ENCODE measurements at regions not wholly inside any gene's neighbourhood (a gene's known extent, or its start where the extent isn't known, plus 50 kb on each side); places are given as distances from the start of the nearest gene placed in this dataset.

DNA sequence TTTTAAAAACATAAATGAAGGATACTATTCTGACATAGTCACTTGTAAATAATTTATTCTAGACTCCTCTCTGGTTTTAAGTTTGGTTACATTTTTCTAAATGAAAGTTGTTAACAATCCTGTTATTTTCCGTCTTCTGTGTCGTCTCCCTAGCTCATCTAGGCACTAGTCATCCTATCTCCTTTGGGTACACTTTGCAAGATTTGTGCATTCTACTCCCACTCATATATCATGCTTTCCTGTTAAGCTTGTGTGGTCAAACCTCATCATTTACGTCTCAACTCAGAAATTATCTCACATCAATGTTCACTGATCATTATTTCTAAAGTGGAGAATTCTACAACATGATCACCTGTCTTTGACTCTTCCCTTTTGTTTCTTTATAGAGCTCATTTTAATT, 658.7 kb downstream of the TLL1 start:
- H3K36me3 ChIP-seq (ENCODE audit: control insufficient read depth, insufficient read depth, low read length), result no peaks in the 10 kb centered on the region
- H3K27ac ChIP-seq (ENCODE audit: low read depth, low read length), result no peak overlapping the region
- H3K4me3 ChIP-seq (ENCODE audit: low read depth, low read length), result no peak overlapping the region
- H3K4me1 ChIP-seq (ENCODE audit: control insufficient read depth, insufficient read depth, low read length), result peaks cover 9% of the 10 kb centered on the region
- 0 out of 2 replicates have a peak, but pooled peaks cover 5% of the 10 kb centered on the region for H3K9me3 ChIP-seq (ENCODE audit: control insufficient read depth, insufficient read depth, low read depth, low read length)
- no peak overlapping the region for H3K9ac ChIP-seq (ENCODE audit: low read length)
- H3K27me3 ChIP-seq (ENCODE audit: control insufficient read depth, insufficient read depth, low read length), result no peaks in the 10 kb centered on the region

DNA sequence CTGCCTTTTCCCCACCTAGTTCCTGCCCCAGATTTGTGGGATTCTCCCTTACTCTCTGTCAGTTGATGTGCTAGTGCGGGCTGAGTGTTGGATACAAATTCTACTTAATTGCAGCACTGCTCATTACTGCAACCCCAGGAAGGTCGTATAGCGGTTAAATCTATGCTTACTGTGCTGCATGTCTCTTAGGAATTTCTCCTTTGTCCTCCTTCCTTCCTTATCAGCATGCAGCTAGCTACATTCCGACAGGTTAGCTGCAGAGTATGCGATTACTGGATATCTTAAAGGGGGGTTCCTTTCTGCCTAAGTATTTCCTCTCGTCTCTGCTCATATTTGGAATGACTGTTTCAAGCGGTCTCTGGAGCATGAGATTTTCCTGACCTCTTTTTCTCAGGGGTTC, 662.8 kb downstream of the TLL1 start:
- Histone ChIP-seq H3K27me3 (ENCODE audit: control insufficient read depth, insufficient read depth, low read length) (no peaks in the 10 kb centered on the region), H3K36me3 (ENCODE audit: control insufficient read depth, insufficient read depth, low read length) (no peaks in the 10 kb centered on the region), H3K9me3 (ENCODE audit: control insufficient read depth, insufficient read depth, low read depth, low read length) (0 out of 2 replicates have a peak, but pooled peaks cover 5% of the 10 kb centered on the region)

DNA sequence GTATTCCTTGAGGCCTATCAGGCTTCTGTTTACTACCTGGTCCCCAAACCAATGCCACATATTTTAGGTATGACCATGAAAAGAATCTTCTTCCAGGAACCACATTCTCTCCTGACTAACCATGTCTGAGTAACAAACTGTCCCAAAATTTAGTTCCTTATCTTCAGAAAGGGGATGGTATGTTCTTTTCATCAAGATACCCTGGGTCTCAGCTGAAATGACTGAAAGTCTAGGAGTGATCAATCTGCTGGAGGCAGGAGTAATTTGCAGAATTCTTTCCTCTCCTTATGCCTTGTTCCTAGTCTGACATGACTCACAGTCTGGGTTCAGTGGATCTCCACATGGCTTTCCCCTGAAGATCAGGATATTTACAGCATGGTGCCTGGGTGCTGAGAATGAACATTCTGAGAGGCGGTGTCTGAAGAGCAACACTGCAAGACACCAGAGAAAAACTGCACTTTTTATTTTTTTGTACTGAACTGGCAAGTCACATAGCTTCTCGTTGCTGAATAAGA, 665.5 kb downstream of the TLL1 start:
- Histone ChIP-seq H3K27ac (ENCODE audit: low read depth, low read length) (no peak overlapping the region), H3K9ac (ENCODE audit: low read length) (no peak overlapping the region), H3K4me1 (ENCODE audit: control insufficient read depth, insufficient read depth, low read length) (no peaks in the 10 kb centered on the region), H3K9me3 (ENCODE audit: control insufficient read depth, insufficient read depth, low read depth, low read length) (0 out of 2 replicates have a peak, but pooled peaks cover 5% of the 10 kb centered on the region), H3K36me3 (ENCODE audit: control insufficient read depth, insufficient read depth, low read length) (no peaks in the 10 kb centered on the region), H3K4me3 (ENCODE audit: low read depth, low read length) (no peak overlapping the region), H3K27me3 (ENCODE audit: control insufficient read depth, insufficient read depth, low read length) (no peaks in the 10 kb centered on the region)

More for the DNA sequence above, 662.8 kb downstream of the TLL1 start:
- H3K4me1 ChIP-seq (ENCODE audit: control insufficient read depth, insufficient read depth, low read length), result no peaks in the 10 kb centered on the region
- H3K9ac ChIP-seq (ENCODE audit: low read length), result no peak overlapping the region
- H3K27ac ChIP-seq (ENCODE audit: low read depth, low read length), result no peak overlapping the region
- H3K4me3 ChIP-seq (ENCODE audit: low read depth, low read length), result no peak overlapping the region

DNA sequence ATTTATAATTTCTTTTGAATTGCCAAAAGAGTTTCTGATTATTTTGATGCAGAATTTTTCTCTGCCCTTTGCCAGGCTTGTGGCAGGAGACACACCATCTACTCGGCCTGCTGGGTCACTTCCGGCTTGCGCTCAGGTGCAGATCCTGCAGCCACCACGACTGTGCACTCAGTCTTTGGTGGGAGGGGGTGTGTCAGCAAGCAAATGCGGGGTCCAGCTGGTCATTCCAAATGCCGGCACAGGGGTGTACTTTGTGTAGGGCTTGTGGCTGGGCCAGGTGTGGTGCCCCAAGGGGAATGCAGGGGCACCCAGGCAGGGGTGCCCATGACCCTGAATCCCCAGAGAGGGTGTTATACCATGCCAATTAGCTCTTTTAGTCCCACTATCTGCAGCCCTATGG, 673.0 kb downstream of the TLL1 start:
- Histone ChIP-seq H3K4me3 (ENCODE audit: low read depth, low read length) (no peak overlapping the region), H3K36me3 (ENCODE audit: control insufficient read depth, insufficient read depth, low read length) (no peaks in the 10 kb centered on the region), H3K4me1 (ENCODE audit: control insufficient read depth, insufficient read depth, low read length) (no peaks in the 10 kb centered on the region), H3K9ac (ENCODE audit: low read length) (no peak overlapping the region), H3K27me3 (ENCODE audit: control insufficient read depth, insufficient read depth, low read length) (no peaks in the 10 kb centered on the region), H3K9me3 (ENCODE audit: control insufficient read depth, insufficient read depth, low read depth, low read length) (no peaks in the 10 kb centered on the region), H3K27ac (ENCODE audit: low read depth, low read length) (no peak overlapping the region)

DNA sequence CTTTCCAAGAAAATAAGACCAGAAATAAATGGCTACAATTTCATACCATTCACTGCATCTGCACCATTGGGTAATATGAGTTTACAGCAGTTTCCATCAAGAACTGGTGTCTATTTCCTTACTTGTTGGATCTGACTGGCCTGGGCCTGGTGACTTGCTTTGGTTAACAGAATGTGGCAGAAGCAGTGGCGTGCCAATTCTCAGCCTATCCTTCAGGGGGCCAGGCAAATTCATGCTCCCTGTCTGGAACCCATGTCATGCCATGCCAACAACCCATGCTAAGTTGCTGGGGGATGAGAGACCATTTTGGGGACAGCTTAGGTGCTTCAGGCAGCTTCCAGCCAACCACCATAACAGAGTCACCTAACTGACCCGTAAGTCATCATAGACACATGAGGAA, 656.7 kb downstream of the SPOCK3 start:
- no peaks in the 10 kb centered on the region for H3K27me3 ChIP-seq (ENCODE audit: control insufficient read depth, insufficient read depth, low read length)
- no peaks in the 10 kb centered on the region for H3K4me1 ChIP-seq (ENCODE audit: control insufficient read depth, insufficient read depth, low read length)
- no peak overlapping the region for H3K27ac ChIP-seq (ENCODE audit: low read depth, low read length)
- H3K9ac ChIP-seq (ENCODE audit: low read length), result no peak overlapping the region
- H3K9me3 ChIP-seq (ENCODE audit: control insufficient read depth, insufficient read depth, low read depth, low read length), result 0 out of 2 replicates have a peak, but pooled peaks cover 3% of the 10 kb centered on the region
- H3K36me3 ChIP-seq (ENCODE audit: control insufficient read depth, insufficient read depth, low read length), result no peaks in the 10 kb centered on the region
- H3K4me3 ChIP-seq (ENCODE audit: low read depth, low read length), result no peak overlapping the region

DNA sequence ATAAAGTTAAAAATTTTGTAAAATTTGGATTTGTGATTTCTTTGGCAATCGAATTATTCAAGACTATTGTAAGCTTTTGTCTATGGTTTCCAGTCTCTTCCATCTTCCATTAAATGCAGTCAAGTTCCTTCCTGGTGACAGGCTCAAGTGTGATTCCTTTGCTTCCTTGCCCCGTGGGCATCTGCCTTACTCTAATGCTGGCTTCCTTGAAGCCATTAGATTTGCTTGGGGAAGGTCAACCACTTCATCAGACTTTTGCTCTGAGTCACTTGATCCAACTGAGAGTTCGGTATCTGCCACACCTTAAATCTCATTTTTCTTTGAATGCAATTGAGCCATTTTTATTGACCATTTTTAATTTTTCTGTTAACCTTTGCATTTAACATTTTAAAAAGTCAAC, 648.8 kb downstream of the SPOCK3 start:
- Histone ChIP-seq H3K4me1 (ENCODE audit: control insufficient read depth, insufficient read depth, low read length) (no peaks in the 10 kb centered on the region), H3K4me3 (ENCODE audit: low read depth, low read length) (no peak overlapping the region), H3K36me3 (ENCODE audit: control insufficient read depth, insufficient read depth, low read length) (no peaks in the 10 kb centered on the region)

DNA sequence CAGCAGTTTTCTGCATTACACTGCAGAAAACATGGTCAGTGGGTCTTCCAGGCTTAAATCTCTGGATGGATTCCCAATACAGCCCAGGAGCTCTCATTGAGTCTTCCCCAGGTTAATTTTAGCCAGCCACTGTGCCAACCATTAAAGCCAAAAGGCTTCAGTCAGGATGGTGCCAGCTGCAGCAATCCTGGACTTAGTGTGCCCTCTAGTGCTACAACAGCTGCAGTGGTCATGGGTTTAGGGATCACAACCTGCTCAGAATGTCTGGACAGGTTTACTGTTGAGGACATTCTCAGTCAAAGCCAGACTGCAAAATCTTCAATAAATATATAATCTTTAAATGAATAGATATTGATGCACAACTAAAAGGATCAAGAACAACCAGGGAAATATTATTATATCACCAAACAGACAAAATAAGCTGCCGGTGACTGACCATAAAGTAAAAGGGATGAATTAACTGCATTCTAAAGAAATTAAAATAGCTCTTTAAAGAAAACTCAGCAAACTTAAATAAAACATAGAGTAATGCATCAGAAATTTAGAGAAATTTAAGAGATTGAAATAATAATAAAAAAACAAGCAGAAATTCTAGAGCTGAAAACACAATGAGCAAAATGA, 639.9 kb downstream of the SPOCK3 start:
- no peak overlapping the region for H3K27ac ChIP-seq (ENCODE audit: low read depth, low read length)
- H3K36me3 ChIP-seq (ENCODE audit: control insufficient read depth, insufficient read depth, low read length), result no peaks in the 10 kb centered on the region
- no peaks in the 10 kb centered on the region for H3K4me1 ChIP-seq (ENCODE audit: control insufficient read depth, insufficient read depth, low read length)
- H3K4me3 ChIP-seq (ENCODE audit: low read depth, low read length), result no peak overlapping the region
- H3K9ac ChIP-seq (ENCODE audit: low read length), result no peak overlapping the region
- no peaks in the 10 kb centered on the region for H3K9me3 ChIP-seq (ENCODE audit: control insufficient read depth, insufficient read depth, low read depth, low read length)
- H3K27me3 ChIP-seq (ENCODE audit: control insufficient read depth, insufficient read depth, low read length), result no peaks in the 10 kb centered on the region

More for the DNA sequence above, 648.8 kb downstream of the SPOCK3 start:
- Histone ChIP-seq H3K27me3 (ENCODE audit: control insufficient read depth, insufficient read depth, low read length) (no peaks in the 10 kb centered on the region), H3K27ac (ENCODE audit: low read depth, low read length) (no peak overlapping the region), H3K9me3 (ENCODE audit: control insufficient read depth, insufficient read depth, low read depth, low read length) (no peaks in the 10 kb centered on the region), H3K9ac (ENCODE audit: low read length) (no peak overlapping the region)

DNA sequence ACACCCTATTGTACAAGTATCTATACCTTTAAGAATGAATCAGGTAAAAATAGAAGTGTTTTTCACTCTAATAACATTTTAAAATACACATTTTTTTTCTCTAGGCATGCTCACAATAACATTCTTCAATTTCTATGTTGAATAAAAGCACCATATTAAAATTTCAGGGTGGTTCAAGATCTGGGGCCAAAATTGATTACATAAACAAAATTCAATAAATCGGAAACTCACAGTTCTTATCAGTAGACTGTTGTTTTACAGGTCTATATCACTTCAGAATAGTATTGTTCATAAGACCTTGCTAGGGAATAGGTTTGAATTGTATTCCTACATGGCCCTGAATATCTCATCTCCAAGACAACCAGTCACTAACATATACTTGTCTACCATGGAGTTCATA, 634.0 kb downstream of the SPOCK3 start:
- Histone ChIP-seq H3K36me3 (ENCODE audit: control insufficient read depth, insufficient read depth, low read length) (no peaks in the 10 kb centered on the region), H3K9me3 (ENCODE audit: control insufficient read depth, insufficient read depth, low read depth, low read length) (no peaks in the 10 kb centered on the region), H3K9ac (ENCODE audit: low read length) (no peak overlapping the region), H3K27ac (ENCODE audit: low read depth, low read length) (no peak overlapping the region), H3K4me3 (ENCODE audit: low read depth, low read length) (no peak overlapping the region), H3K27me3 (ENCODE audit: control insufficient read depth, insufficient read depth, low read length) (no peaks in the 10 kb centered on the region), H3K4me1 (ENCODE audit: control insufficient read depth, insufficient read depth, low read length) (no peaks in the 10 kb centered on the region)

DNA sequence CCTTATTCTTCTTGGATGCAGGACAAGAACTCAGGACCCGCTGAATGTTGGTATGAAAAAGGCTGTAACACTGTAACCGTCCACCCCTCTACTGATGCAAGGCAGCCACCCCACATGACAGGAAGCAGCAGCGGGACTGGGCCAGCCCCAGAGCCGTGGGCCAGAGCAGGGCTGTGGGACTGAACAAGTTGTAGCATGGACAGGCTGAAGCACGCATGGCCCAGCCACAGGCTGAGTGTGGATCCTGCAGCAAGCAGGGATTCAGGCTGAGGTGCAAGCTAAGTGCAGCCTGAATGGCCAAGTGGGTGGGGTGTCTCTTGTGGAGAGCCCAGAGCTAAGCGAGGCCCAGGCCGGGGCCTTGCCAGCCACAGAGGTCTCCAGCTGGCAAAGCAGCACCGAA, 632.2 kb downstream of the SPOCK3 start:
- Histone ChIP-seq H3K36me3 (ENCODE audit: control insufficient read depth, insufficient read depth, low read length) (no peaks in the 10 kb centered on the region), H3K27ac (ENCODE audit: low read depth, low read length) (no peak overlapping the region), H3K4me3 (ENCODE audit: low read depth, low read length) (no peak overlapping the region), H3K4me1 (ENCODE audit: control insufficient read depth, insufficient read depth, low read length) (no peaks in the 10 kb centered on the region), H3K9ac (ENCODE audit: low read length) (no peak overlapping the region), H3K9me3 (ENCODE audit: control insufficient read depth, insufficient read depth, low read depth, low read length) (no peaks in the 10 kb centered on the region), H3K27me3 (ENCODE audit: control insufficient read depth, insufficient read depth, low read length) (no peaks in the 10 kb centered on the region)

DNA sequence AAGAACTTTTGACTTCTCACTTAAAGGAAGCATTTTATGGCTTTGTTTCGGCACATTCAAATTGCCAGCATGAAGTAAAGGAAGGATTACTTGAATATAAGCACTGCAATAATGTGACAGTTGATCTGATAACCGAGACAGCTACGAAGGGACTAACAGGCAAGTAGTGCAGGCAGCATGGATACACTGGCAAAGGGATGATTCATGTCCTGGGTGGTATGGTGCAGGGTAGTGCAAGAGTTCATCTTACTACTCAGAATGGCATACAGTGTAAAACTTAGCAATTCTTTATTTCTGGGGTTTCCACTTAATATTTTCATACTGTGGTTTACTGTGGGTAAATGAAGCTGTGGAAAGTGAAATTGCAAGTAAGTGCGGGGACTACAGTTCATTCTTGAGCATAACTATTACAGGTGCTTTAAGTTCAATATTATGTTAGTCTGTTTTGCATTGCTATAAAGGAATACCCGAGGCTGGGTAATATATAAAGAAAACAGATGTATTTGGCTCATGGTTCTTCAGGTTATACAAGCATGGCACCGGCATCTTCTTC, 611.8 kb downstream of the SPOCK3 start:
- Histone ChIP-seq H3K9ac (ENCODE audit: low read length) (no peak overlapping the region), H3K4me1 (ENCODE audit: control insufficient read depth, insufficient read depth, low read length) (no peaks in the 10 kb centered on the region), H3K4me3 (ENCODE audit: low read depth, low read length) (no peak overlapping the region), H3K27ac (ENCODE audit: low read depth, low read length) (no peak overlapping the region), H3K9me3 (ENCODE audit: control insufficient read depth, insufficient read depth, low read depth, low read length) (no peaks in the 10 kb centered on the region), H3K36me3 (ENCODE audit: control insufficient read depth, insufficient read depth, low read length) (no peaks in the 10 kb centered on the region), H3K27me3 (ENCODE audit: control insufficient read depth, insufficient read depth, low read length) (no peaks in the 10 kb centered on the region)

DNA sequence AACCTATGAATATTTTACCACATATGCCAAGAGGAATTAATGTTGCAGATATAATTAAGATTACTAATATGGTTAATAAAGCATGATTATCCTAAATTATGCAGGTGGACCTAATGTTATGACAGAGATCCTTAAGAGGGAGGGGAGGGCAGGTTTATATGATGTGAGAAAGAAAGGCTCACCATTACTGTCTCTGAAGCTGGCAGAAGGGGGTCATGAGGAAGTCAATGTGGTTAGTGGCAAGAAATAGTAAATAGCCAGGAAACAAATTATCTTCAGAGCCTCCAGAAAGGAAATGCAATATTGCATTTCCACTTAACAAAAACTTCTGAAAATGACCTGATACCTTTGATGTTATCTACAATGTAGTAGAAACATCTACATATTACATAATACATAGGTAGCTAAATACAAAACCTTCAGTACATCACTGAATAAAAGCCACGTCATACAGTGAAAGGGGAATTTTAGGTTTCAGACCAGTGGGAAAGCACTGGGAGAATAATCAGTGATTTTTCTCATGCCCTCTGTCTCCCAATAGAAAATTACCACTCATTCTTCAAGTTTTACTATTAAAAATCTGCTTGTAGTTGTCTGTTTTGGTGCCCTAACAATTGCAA, 609.2 kb downstream of the SPOCK3 start:
- Histone ChIP-seq H3K9me3 (ENCODE audit: control insufficient read depth, insufficient read depth, low read depth, low read length) (no peaks in the 10 kb centered on the region), H3K36me3 (ENCODE audit: control insufficient read depth, insufficient read depth, low read length) (no peaks in the 10 kb centered on the region), H3K4me3 (ENCODE audit: low read depth, low read length) (no peak overlapping the region), H3K9ac (ENCODE audit: low read length) (no peak overlapping the region), H3K27me3 (ENCODE audit: control insufficient read depth, insufficient read depth, low read length) (no peaks in the 10 kb centered on the region), H3K4me1 (ENCODE audit: control insufficient read depth, insufficient read depth, low read length) (no peaks in the 10 kb centered on the region), H3K27ac (ENCODE audit: low read depth, low read length) (no peak overlapping the region)
